AG08396 (cell line): ENCODE measurements at regions not wholly inside any gene's neighbourhood (a gene's known extent, or its start where the extent isn't known, plus 50 kb on each side); places are given as distances from the start of the nearest gene placed in this dataset.

Experiments used
- DNase-seq: peaks from one replicate; pipeline ENCODE4 v3.0.0; 2012; ENCODE audit warnings: low spot score, mixed read lengths

- no peak for DNase-seq
These were observed 694.1 kb upstream of the ADGRL3 start for GRCh38 chr4:60506061-60506460.

- no peak for DNase-seq
These were observed 677.9 kb upstream of the ADGRL3 start for GRCh38 chr4:60522265-60522664.

- no peak for DNase-seq
These were observed 668.2 kb upstream of the ADGRL3 start for GRCh38 chr4:60531776-60532379.

- no peak for DNase-seq
These were observed 655.1 kb upstream of the ADGRL3 start for GRCh38 chr4:60544981-60545380.

- no peak for DNase-seq
These were observed 637.8 kb upstream of the ADGRL3 start for GRCh38 chr4:60562334-60562733.

- no peak for DNase-seq
These were observed 634.6 kb upstream of the ADGRL3 start for GRCh38 chr4:60565558-60565957.

GRCh38 chr4:60575336-60575735 lies 624.8 kb upstream of the ADGRL3 start:
- no peak for DNase-seq

GRCh38 chr4:60579335-60579734 lies 620.8 kb upstream of the ADGRL3 start:
- peak; percentile 2 for DNase-seq

- no peak for DNase-seq
These were observed 618.1 kb upstream of the ADGRL3 start for GRCh38 chr4:60581919-60582536.

- DNase-seq, result no peak
These were observed 611.6 kb upstream of the ADGRL3 start for GRCh38 chr4:60588556-60588955.

GRCh38 chr4:60589425-60589824 lies 610.7 kb upstream of the ADGRL3 start:
- no peak for DNase-seq

- DNase-seq, result no peak
These were observed 610.0 kb upstream of the ADGRL3 start for GRCh38 chr4:60590116-60590515.

GRCh38 chr4:60605646-60606354 lies 594.3 kb upstream of the ADGRL3 start:
- DNase-seq, result peak; percentile 13

- DNase-seq, result no peak
These were observed 588.2 kb upstream of the ADGRL3 start for GRCh38 chr4:60611762-60612496.

GRCh38 chr4:60617731-60618130 lies 582.4 kb upstream of the ADGRL3 start:
- no peak for DNase-seq

- peak; percentile 13 for DNase-seq
These were observed 580.4 kb upstream of the ADGRL3 start for GRCh38 chr4:60619531-60620305.

GRCh38 chr4:60637976-60638375 lies 562.1 kb upstream of the ADGRL3 start:
- DNase-seq, result no peak

GRCh38 chr4:60648774-60649173 lies 551.4 kb upstream of the ADGRL3 start:
- DNase-seq, result no peak

GRCh38 chr4:60652933-60653332 lies 547.2 kb upstream of the ADGRL3 start:
- DNase-seq, result no peak

GRCh38 chr4:60655356-60655755 lies 544.8 kb upstream of the ADGRL3 start:
- DNase-seq, result no peak

- DNase-seq, result no peak
These were observed 544.0 kb upstream of the ADGRL3 start for GRCh38 chr4:60656171-60656570.

- DNase-seq, result no peak
These were observed 543.1 kb upstream of the ADGRL3 start for GRCh38 chr4:60657041-60657440.
